GM23248 (cell line): ENCODE measurements at regions not wholly inside any gene's neighbourhood (a gene's known extent, or its start where the extent isn't known, plus 50 kb on each side); places are given as distances from the start of the nearest gene placed in this dataset.

Source experiments
- DNase-seq: peaks from one replicate; pipeline ENCODE4 v3.0.0-alpha.2; 2015
- H2AFZ ChIP-seq: fragments of 200-600 bp; sonication (generic); 2 replicates; pipeline ENCODE4 v1.6.1; 2016; ENCODE audit warnings: antibody characterized with exemption
- H3F3A ChIP-seq: fragments of 200-600 bp; sonication (generic); 2 replicates; pipeline ENCODE4 v1.6.1; 2016; ENCODE audit warnings: mild to moderate bottlenecking, antibody characterized with exemption, mixed run types; ENCODE audit not compliant: insufficient read depth
- H3K27ac ChIP-seq: fragments of 200-600 bp; sonication (generic); 2 replicates; pipeline ENCODE4 v1.5.1; 2016; ENCODE audit warnings: mild to moderate bottlenecking
- H3K27me3 ChIP-seq: fragments of 200-600 bp; sonication (generic); replicated peaks from 2 replicates; pipeline ENCODE4 v1.6.1; 2016; ENCODE audit warnings: mild to moderate bottlenecking; ENCODE audit not compliant: insufficient read depth
- H3K36me3 ChIP-seq: fragments of 200-600 bp; sonication (generic); 2 replicates; pipeline ENCODE4 v1.6.1; 2016; ENCODE audit warnings: low read depth, mild to moderate bottlenecking
- H3K4me1 ChIP-seq: fragments of 200-600 bp; sonication (generic); 2 replicates; pipeline ENCODE4 v1.6.1; 2016; ENCODE audit warnings: mild to moderate bottlenecking; ENCODE audit not compliant: insufficient read depth
- H3K4me2 ChIP-seq: fragments of 200-600 bp; sonication (generic); one replicate; pipeline ENCODE4 v1.6.1; 2016; ENCODE audit warnings: mild to moderate bottlenecking; ENCODE audit not compliant: unreplicated experiment
- H3K4me3 ChIP-seq: fragments of 200-600 bp; sonication (generic); 2 replicates; pipeline ENCODE4 v1.5.1; 2016; ENCODE audit warnings: mild to moderate bottlenecking
- H3K79me2 ChIP-seq: fragments of 200-600 bp; sonication (generic); 2 replicates; pipeline ENCODE4 v1.6.1; 2016; ENCODE audit warnings: mild to moderate bottlenecking; ENCODE audit not compliant: insufficient read depth
- H3K9ac ChIP-seq: fragments of 200-600 bp; sonication (generic); 2 replicates; pipeline ENCODE4 v1.6.1; 2016; ENCODE audit warnings: mild to moderate bottlenecking
- H3K9me2 ChIP-seq: fragments of 200-600 bp; sonication (generic); 2 replicates; pipeline ENCODE4 v1.6.1; 2016; ENCODE audit warnings: mixed run types, mild to moderate bottlenecking, moderate library complexity; ENCODE audit not compliant: insufficient read depth
- H3K9me3 ChIP-seq: fragments of 200-600 bp; sonication (generic); one replicate; pipeline ENCODE4 v1.6.1; 2017; ENCODE audit warnings: low read depth
- H4K20me1 ChIP-seq: fragments of 200-600 bp; sonication (generic); 2 replicates; pipeline ENCODE4 v1.6.0; 2016; ENCODE audit not compliant: insufficient read depth
- EZH2 ChIP-seq: fragments of 200-600 bp; sonication (generic); IDR thresholded peaks from 2 replicates; pipeline ENCODE4 v1.6.1; 2018; ENCODE audit warnings: antibody characterized with exemption, mild to moderate bottlenecking; ENCODE audit not compliant: insufficient read depth, poor library complexity, severe bottlenecking
- EZH2phosphoT487 ChIP-seq: fragments of 200-600 bp; sonication (generic); IDR thresholded peaks from 2 replicates; pipeline ENCODE4 v1.6.1; 2018; ENCODE audit warnings: antibody characterized with exemption, moderate library complexity, mild to moderate bottlenecking, low read depth; ENCODE audit not compliant: insufficient read depth
- WGBS, 2 experiments: methylation state at CpG; one replicate each; pipeline ENCODE4 v1.1.6; 2015 to 2017; ENCODE audit warnings: low lambda C conversion rate in 2 of 2, low coverage in 1 of 2; ENCODE audit errors: missing lambda C conversion rate in 2 of 2; 5-methylcytosine and 5-hydroxymethylcytosine counted together
- in situ Hi-C: fragments of 300-500 bp; cut with MboI; formaldehyde crosslinking; loops from 2 replicates; pipeline ENCODE4 v1.15.0; 2020

DNA sequence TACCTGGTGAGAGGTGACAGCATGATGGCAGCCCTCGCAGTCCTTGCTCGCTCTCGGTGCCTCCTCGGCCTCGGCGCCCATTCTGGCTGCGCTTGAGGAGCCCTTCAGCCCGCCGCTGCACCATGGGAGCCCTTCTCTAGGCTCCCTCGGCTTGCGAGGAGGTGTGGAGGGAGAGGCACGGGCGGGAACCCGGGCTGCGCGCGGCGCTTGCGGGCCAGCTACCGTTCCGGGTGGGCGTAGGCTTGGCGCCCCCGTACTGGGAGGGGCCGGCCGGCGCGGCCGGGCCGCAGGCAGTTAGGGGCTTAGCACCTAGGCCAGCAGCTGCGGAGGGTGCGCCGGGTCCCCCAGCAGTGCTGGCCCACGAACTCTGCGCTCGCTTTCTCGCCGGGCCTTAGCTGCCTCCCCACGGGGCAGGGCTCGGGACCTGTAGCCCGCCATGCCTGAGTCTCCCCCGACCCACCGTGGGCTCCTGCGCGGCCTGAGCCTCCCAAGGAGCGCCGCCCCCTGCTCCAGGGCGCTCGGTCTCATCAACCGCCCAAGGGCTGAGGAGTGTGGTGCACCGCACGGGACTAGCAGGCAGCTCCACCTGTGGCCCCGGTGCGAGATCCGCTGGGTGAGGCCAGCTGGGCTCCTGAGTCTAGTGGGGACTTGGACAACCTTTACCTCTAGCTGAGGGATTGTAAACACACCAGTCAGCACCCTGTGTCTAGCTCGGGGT, 1624.3 kb downstream of the SLITRK1 start:
- Histone ChIP-seq H4K20me1 (no peaks in the 10 kb centered on the region), H3F3A (no peaks in the 10 kb centered on the region), H3K4me1 (no peaks in the 10 kb centered on the region), H3K27ac (no peak overlapping the region), H3K27me3 (no peaks in the 10 kb centered on the region), H3K9ac (no peak overlapping the region), H3K79me2 (no peaks in the 10 kb centered on the region), H3K9me3 (no peaks in the 10 kb centered on the region), H3K4me3 (no peak overlapping the region), H3K4me2 (no peak overlapping the region), H3K36me3 (no peaks in the 10 kb centered on the region), H2AFZ (no peak overlapping the region), H3K9me2 (no peaks in the 10 kb centered on the region)
- 73 to 83% methylated on average over 37 to 40 of the region's 56 CpGs for WGBS, 2 experiments
- no peak for DNase-seq
- TF ChIP-seq EZH2phosphoT487: no peak
- no peak for TF ChIP-seq EZH2
- in situ Hi-C loops: no loop called here

- H3K36me3 ChIP-seq: no peaks in the 10 kb centered on the region
- H3K27ac ChIP-seq: no peak overlapping the region
- in situ Hi-C loops: no loop called here
- DNase-seq: no peak
- TF ChIP-seq EZH2 (no peak), EZH2phosphoT487 (no peak)
- H3F3A ChIP-seq: no peaks in the 10 kb centered on the region
- no peaks in the 10 kb centered on the region for H3K9me2 ChIP-seq
- 4 to 20% methylated on average over 1 of the region's 1 CpG for WGBS, 2 experiments
- H3K4me1 ChIP-seq: no peaks in the 10 kb centered on the region
- no peaks in the 10 kb centered on the region for H3K27me3 ChIP-seq
- no peak overlapping the region for H3K9ac ChIP-seq
- no peak overlapping the region for H2AFZ ChIP-seq
- H3K9me3 ChIP-seq: no peaks in the 10 kb centered on the region
- no peaks in the 10 kb centered on the region for H3K79me2 ChIP-seq
- H4K20me1 ChIP-seq: no peaks in the 10 kb centered on the region
- no peak overlapping the region for H3K4me3 ChIP-seq
- no peak overlapping the region for H3K4me2 ChIP-seq
Measured at GRCh38 chr13:82248762-82249161, 1633.5 kb downstream of the SLITRK1 start.

DNA sequence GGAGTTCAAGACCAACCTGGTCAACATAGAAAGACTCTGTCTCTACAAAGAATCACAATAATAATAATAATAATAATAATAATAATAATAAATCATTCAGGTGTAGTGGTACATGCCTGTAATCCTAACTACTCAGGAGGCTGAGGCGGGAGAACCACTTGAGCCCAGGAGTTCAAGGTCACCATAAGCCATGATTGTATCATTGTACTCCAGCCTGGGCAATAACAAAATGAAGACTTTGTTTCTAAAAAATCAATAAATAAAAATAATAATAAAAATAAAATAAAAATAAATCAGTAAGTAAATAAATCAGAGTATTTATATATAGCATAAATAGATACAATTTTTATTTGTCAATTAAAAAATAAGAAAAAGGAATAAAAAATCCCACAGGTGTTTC, 1636.4 kb downstream of the SLITRK1 start:
- no peaks in the 10 kb centered on the region for H3K27me3 ChIP-seq
- H3K4me1 ChIP-seq: no peaks in the 10 kb centered on the region
- 30% methylated on average over 1 of the region's 1 CpG for WGBS, 2 experiments
- H3K9ac ChIP-seq: no peak overlapping the region
- no peak for TF ChIP-seq EZH2
- TF ChIP-seq EZH2phosphoT487: no peak
- in situ Hi-C loops: no loop called here
- no peak overlapping the region for H3K27ac ChIP-seq
- H3K4me3 ChIP-seq: no peak overlapping the region
- no peaks in the 10 kb centered on the region for H3K36me3 ChIP-seq
- H2AFZ ChIP-seq: no peak overlapping the region
- H3K4me2 ChIP-seq: no peak overlapping the region
- no peaks in the 10 kb centered on the region for H4K20me1 ChIP-seq
- H3K79me2 ChIP-seq: no peaks in the 10 kb centered on the region
- no peaks in the 10 kb centered on the region for H3K9me2 ChIP-seq
- no peak for DNase-seq
- no peaks in the 10 kb centered on the region for H3F3A ChIP-seq
- H3K9me3 ChIP-seq: no peaks in the 10 kb centered on the region

GRCh38 chr13:82224806-82225205, 1657.5 kb downstream of the SLITRK1 start:
- no peak for DNase-seq
- Histone ChIP-seq H3K9ac (no peak overlapping the region), H3K4me1 (no peaks in the 10 kb centered on the region), H4K20me1 (no peaks in the 10 kb centered on the region), H3K9me3 (no peaks in the 10 kb centered on the region), H3K27me3 (no peaks in the 10 kb centered on the region), H3K36me3 (no peaks in the 10 kb centered on the region), H3K27ac (no peak overlapping the region), H3K4me3 (no peak overlapping the region), H2AFZ (no peak overlapping the region), H3K4me2 (no peak overlapping the region), H3K9me2 (no peaks in the 10 kb centered on the region), H3F3A (no peaks in the 10 kb centered on the region), H3K79me2 (no peaks in the 10 kb centered on the region)
- TF ChIP-seq EZH2 (no peak), EZH2phosphoT487 (no peak)
- 16 to 22% methylated on average over 3 of the region's 3 CpGs for WGBS, 2 experiments
- in situ Hi-C loops: no loop called here
